Peyer's patch (tissue), 4 donors: ENCODE measurements at regions not wholly inside any gene's neighbourhood (a gene's known extent, or its start where the extent isn't known, plus 50 kb on each side); places are given as distances from the start of the nearest gene placed in this dataset.
"Not testable (repeated sequence)": the region's sequence is repeated elsewhere in the genome, so short reads cannot be mapped to it uniquely, and the experiment has no call there.

Source experiments
- DNase-seq, 3 donors: peaks; one replicate each; pipeline ENCODE4 v3.0.0-alpha.2; 2017 to 2019
- H3K27ac ChIP-seq, 4 donors: fragments of 200-600 bp; sonication (generic); one replicate each; pipeline ENCODE4 v1.5.1; 2016 to 2019
- H3K27me3 ChIP-seq, 2 donors: fragments of 200-600 bp; sonication (generic); one replicate each; pipeline ENCODE4 v1.5.1; 2019
- H3K36me3 ChIP-seq, 3 donors: fragments of 200-600 bp; sonication (generic); one replicate each; pipeline ENCODE4 v1.5.1; 2016 to 2019
- H3K4me1 ChIP-seq, 4 donors: fragments of 200-600 bp; sonication (generic); one replicate each; pipeline ENCODE4 v1.5.1; 2016 to 2019
- H3K4me3 ChIP-seq, 4 donors: fragments of 200-600 bp; sonication (generic); 1 replicate in 3 of 4; 2 replicates in 1 of 4; pipeline ENCODE4 v1.5.1; 2016 to 2019; ENCODE audit warnings: mild to moderate bottlenecking in 1 of 4
- H3K9me3 ChIP-seq, 4 donors: fragments of 200-600 bp; sonication (generic); one replicate each; pipeline ENCODE4 v1.5.1; 2016 to 2019; ENCODE audit warnings: mild to moderate bottlenecking in 1 of 4
- CTCF ChIP-seq, 6 experiments: fragments of 450-650 bp in 4 of 6; fragments of 200-600 bp in 2 of 6; sonication (generic) in 1 of 6; IDR thresholded peaks; one replicate each; pipeline ENCODE4 v1.5.1; 2017 to 2019; ENCODE audit warnings: antibody characterized with exemption in 6 of 6, mild to moderate bottlenecking in 3 of 6, moderate library complexity in 1 of 6
- POLR2A ChIP-seq, 2 donors: fragments of 450-650 bp; IDR thresholded peaks; one replicate each; pipeline ENCODE4 v1.5.1; 2017; ENCODE audit warnings: antibody characterized with exemption in 2 of 2, mild to moderate bottlenecking in 2 of 2, moderate library complexity in 2 of 2

- Histone ChIP-seq H3K4me3 (no peak overlapping the region), H3K36me3 (no peaks in the 10 kb centered on the region), H3K27ac (no peak overlapping the region), H3K27me3 (no peaks in the 10 kb centered on the region), H3K4me1 (no peaks in the 10 kb centered on the region), H3K9me3 (no peaks in the 10 kb centered on the region)
- no peak for DNase-seq
- TF ChIP-seq POLR2A (IDR thresholded peaks at IDR 0.05) (no peak), CTCF (IDR thresholded peaks at IDR 0.05) (no peak)
Observed at GRCh38 chr2:103402944-103403343, 641.1 kb downstream of the TMEM182 start.

GRCh38 chr2:103403388-103403787 is 641.6 kb downstream of the TMEM182 start:
- not testable (repeated sequence) for H3K4me3 ChIP-seq, H3K36me3 ChIP-seq, H3K4me1 ChIP-seq, H3K9me3 ChIP-seq, DNase-seq, H3K27ac ChIP-seq, H3K27me3 ChIP-seq

GRCh38 chr2:103410221-103410620 is 648.4 kb downstream of the TMEM182 start:
- no peak overlapping the region for H3K27ac ChIP-seq
- no peaks in the 10 kb centered on the region for H3K9me3 ChIP-seq
- no peaks in the 10 kb centered on the region for H3K27me3 ChIP-seq
- H3K4me3 ChIP-seq, result no peak overlapping the region
- no peaks in the 10 kb centered on the region for H3K4me1 ChIP-seq
- no peak for DNase-seq
- H3K36me3 ChIP-seq, result no peaks in the 10 kb centered on the region
- TF ChIP-seq CTCF (IDR thresholded peaks at IDR 0.05) (no peak), POLR2A (IDR thresholded peaks at IDR 0.05) (no peak)

- no peaks in the 10 kb centered on the region for H3K9me3 ChIP-seq
- no peak for TF ChIP-seq POLR2A (IDR thresholded peaks at IDR 0.05)
- no peak for TF ChIP-seq CTCF (IDR thresholded peaks at IDR 0.05)
- no peak overlapping the region for H3K4me3 ChIP-seq
- no peaks in the 10 kb centered on the region for H3K27me3 ChIP-seq
- no peak for DNase-seq
- no peak overlapping the region for H3K27ac ChIP-seq
- no peaks in the 10 kb centered on the region for H3K4me1 ChIP-seq
- H3K36me3 ChIP-seq, result no peaks in the 10 kb centered on the region
Observed at GRCh38 chr2:103419506-103419905, 657.7 kb downstream of the TMEM182 start.

GRCh38 chr2:103423100-103423499 is 661.3 kb downstream of the TMEM182 start:
- Histone ChIP-seq H3K9me3 (no peaks in the 10 kb centered on the region), H3K27me3 (no peaks in the 10 kb centered on the region), H3K4me3 (no peak overlapping the region), H3K36me3 (no peaks in the 10 kb centered on the region), H3K4me1 (no peaks in the 10 kb centered on the region), H3K27ac (no peak overlapping the region)
- TF ChIP-seq POLR2A (IDR thresholded peaks at IDR 0.05) (no peak), CTCF (IDR thresholded peaks at IDR 0.05) (no peak)
- DNase-seq, result no peak

- Histone ChIP-seq H3K4me1 (no peaks in the 10 kb centered on the region), H3K4me3 (no peak overlapping the region), H3K27ac (no peak overlapping the region), H3K9me3 (no peaks in the 10 kb centered on the region), H3K27me3 (no peaks in the 10 kb centered on the region), H3K36me3 (no peaks in the 10 kb centered on the region)
- no peak for TF ChIP-seq CTCF (IDR thresholded peaks at IDR 0.05)
- TF ChIP-seq POLR2A (IDR thresholded peaks at IDR 0.05), result no peak
- no peak for DNase-seq
Observed at GRCh38 chr2:103427567-103427966, 665.7 kb downstream of the TMEM182 start.
